HG02588 (cell line): ENCODE measurements at regions not wholly inside any gene's neighbourhood (a gene's known extent, or its start where the extent isn't known, plus 50 kb on each side); places are given as distances from the start of the nearest gene placed in this dataset.
"Not testable (repeated sequence)": the region's sequence is repeated elsewhere in the genome, so short reads cannot be mapped to it uniquely, and the experiment has no call there.

Source experiments
- ATAC-seq: cut with Tn5 transposase; IDR thresholded peaks from one replicate; pipeline ENCODE4 v1.9.1; 2021; ENCODE audit warnings: mild to moderate bottlenecking, moderate library complexity; ENCODE audit not compliant: unreplicated experiment

DNA sequence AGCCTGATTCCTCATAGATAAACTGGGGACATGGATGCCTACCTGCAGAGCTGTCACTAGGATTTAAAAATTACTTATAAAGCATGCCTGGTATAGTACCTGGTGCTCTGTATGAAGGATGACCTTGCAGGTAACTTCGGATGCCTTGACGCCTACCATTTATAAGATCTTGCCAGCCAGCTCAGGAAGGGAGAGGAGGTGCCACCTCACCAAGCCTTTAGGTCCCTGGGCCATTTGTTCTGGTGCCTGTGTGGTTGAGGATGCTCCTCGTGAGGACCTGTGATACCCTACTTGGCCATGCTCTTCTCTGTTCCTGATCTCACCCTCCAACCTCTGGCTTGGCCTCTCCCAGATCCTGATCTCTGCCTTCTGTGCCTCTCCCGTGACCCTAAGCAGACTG lies 85.2 kb downstream of the FDX1 start:
- ATAC-seq = no peak

DNA sequence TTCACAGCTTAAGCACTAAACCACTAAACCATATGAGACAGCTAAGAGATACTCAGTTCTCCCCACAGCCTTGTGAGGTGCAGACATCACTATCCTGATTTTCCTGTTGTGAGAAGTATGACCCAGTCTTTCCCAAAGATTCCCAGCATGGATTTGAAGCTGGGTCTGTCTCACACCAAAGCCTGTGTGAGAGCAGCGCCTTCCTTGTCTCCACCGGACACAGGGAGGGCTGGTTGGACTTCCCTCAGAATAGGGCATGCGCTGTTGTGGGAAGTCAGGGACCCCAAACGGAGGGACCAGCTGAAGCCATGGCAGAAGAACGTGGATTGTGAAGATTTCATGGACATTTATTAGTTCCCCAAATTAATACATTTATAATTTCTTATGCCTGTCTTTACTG lies 87.6 kb downstream of the FDX1 start:
- ATAC-seq = not testable (repeated sequence)

DNA sequence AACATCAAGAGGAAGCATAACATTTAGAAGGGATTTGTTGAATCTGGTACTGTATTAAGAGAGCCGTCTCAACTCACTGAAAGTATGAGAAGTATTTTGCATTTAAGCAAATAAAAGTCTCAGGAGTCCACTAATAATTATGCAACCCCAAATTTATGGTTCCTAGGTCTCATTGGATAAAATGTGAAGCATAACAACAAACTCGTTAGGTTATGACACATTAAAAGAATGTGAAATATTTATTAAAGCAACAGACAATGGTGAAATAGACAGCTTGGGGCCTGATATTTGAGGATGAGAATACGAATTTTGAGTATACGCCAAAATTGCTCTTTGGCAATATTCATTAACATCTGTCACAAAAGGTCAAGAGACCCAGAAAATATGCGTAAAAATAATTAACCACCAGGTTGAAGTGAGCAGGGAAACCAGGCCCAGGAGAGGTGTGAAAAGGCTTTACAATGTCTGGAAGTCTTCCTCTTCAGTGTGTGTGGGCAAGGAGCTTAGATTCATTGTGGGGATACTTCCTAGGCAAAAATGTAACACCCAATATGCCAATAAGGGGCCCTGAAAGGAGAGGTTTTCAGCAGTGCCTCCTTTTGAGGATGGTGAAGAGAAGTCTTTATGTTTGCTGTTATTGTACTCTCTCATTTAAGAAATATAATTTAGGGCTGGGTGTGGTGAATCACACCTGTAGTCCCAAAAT lies 89.2 kb downstream of the FDX1 start:
- no peak for ATAC-seq

DNA sequence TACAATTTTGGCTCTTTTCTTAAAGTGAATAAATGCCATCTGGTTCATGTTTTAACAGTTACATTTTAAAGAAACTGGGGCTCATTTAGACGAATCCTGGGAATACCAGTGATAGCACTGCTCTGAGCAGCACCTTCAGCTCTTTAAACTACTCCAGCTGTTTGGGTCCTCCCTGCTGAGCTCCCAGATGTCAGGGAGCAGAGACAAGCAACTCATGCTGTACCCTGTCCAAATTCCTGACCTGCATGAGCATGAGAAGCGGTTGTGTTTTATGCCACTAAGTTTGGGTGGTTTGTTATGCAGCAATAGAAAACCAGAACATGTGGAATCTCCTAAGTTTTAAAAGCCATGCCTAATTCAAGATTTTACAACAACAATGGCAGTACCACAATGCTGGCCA lies 90.0 kb downstream of the FDX1 start:
- ATAC-seq = no peak

DNA sequence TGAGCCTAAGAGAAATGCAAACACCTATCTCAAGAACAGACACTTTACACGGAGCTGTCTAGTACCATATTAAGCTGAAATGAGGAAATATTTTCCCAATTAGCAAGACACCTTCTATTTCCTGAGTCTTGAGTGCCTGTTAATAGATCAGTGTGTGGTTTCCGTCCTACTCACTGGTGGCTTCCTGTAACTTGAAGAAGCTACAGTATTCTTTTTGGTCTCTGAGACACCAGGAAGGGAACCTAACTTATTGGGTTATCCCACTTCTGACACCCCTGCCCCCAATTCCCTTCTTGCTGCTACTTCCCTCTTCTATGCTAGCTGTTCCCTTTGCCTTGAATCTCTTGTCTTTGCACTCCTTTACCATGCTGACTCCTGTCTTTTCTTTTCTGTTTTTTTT lies 92.7 kb downstream of the FDX1 start:
- no peak for ATAC-seq

DNA sequence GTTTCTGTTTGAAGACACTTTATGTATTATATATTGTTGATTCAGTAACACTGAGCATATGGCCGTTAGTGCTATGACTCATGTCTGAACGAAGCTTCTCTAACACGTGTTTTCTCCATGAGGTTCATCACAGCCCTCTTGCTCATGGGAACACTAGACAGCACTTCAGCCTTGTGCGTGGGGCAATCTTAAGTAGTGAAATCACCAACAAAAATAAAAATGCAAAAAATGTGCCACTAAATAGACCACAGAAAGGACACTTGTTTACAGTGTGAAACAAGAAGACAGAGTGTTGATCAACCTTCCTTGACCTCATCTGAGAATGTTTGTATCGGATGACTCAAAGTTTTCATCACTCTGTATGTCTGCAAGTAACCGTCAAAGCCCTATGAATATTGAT lies 94.5 kb downstream of the FDX1 start:
- ATAC-seq = no peak

DNA sequence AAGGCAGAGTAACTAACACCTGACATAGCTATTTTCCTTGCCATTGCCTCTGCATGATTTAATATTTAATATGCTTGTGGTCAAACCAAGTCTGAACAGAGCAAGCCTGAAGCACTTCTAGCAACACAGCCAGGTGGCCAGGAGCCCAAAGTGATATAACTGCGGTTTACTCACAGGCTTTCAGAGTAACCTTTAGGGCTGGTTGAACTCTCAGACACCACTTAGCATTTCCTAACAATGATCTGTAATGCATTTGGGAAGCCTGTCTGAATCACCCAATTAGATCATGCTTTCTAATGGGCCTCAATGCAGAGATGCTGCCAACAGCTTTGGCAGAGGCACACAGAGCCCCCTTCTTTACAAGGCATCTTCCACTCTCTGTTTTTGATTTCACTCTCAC lies 96.1 kb downstream of the FDX1 start:
- peak; percentile 74 for ATAC-seq

DNA sequence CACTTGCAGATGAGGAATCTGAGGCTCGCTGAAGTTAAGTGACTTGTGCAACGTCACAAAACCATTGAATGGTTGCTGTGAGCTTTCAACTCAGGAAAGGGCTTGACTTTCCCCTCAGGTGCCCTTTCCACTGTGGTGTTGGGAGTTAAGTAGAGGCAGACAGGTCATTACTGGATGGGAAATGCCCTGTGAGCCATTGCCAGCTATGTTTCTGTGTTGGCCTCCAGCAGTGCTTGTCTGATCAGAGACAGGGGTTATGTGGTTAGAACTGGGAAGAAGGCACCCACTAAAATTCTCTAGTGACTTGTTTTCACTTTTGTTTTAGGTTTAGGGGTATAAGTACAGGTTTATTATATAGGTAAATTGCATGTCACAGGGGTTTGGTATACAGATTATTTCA lies 96.6 kb downstream of the FDX1 start:
- peak; percentile 64 for ATAC-seq
